Osteocyte (in vitro differentiated cells): ENCODE measurements at regions not wholly inside any gene's neighbourhood (a gene's known extent, or its start where the extent isn't known, plus 50 kb on each side); places are given as distances from the start of the nearest gene placed in this dataset.

Experiments
- DNase-seq: peaks from one replicate; pipeline ENCODE4 v3.0.0; 2021; ENCODE audit warnings: mixed read lengths; ENCODE audit not compliant: unreplicated experiment; ENCODE audit errors: extremely low spot score
- H3K27ac Mint-ChIP-seq: one replicate; pipeline ENCODE4 v1.8.0; 2021; ENCODE audit warnings: mild to moderate bottlenecking, mixed read lengths; ENCODE audit not compliant: unreplicated experiment
- H3K27me3 Mint-ChIP-seq: one replicate; pipeline ENCODE4 v1.8.0; 2021; ENCODE audit warnings: mixed read lengths; ENCODE audit not compliant: unreplicated experiment
- H3K36me3 Mint-ChIP-seq: one replicate; pipeline ENCODE4 v1.8.0; 2021; ENCODE audit warnings: mixed read lengths; ENCODE audit not compliant: unreplicated experiment
- H3K4me1 Mint-ChIP-seq: one replicate; pipeline ENCODE4 v1.8.0; 2021; ENCODE audit warnings: mixed read lengths; ENCODE audit not compliant: unreplicated experiment
- H3K4me3 Mint-ChIP-seq: one replicate; pipeline ENCODE4 v1.8.0; 2021; ENCODE audit warnings: mild to moderate bottlenecking, moderate library complexity, mixed read lengths; ENCODE audit not compliant: unreplicated experiment
- H3K9me3 Mint-ChIP-seq: one replicate; pipeline ENCODE4 v1.8.0; 2021; ENCODE audit warnings: mixed read lengths; ENCODE audit not compliant: unreplicated experiment
- CTCF ChIP-seq: fragments of 200-600 bp; sonication (generic); IDR thresholded peaks from 2 replicates; pipeline ENCODE4 v1.5.0; 2021; ENCODE audit warnings: antibody characterized with exemption, mild to moderate bottlenecking, moderate library complexity

- no peak for TF ChIP-seq CTCF
Measured at GRCh38 chr1:201673915-201674314, 135.0 kb downstream of the NAV1 start.

GRCh38 chr1:201675143-201675542 lies 136.2 kb downstream of the NAV1 start:
- no peak for DNase-seq
- H3K36me3 Mint-ChIP-seq, result peaks cover 5% of the 10 kb centered on the region
- no peak overlapping the region for H3K4me3 Mint-ChIP-seq
- TF ChIP-seq CTCF, result no peak
- H3K4me1 Mint-ChIP-seq, result peaks cover 46% of the 10 kb centered on the region
- H3K27ac Mint-ChIP-seq, result peak overlapping the region; percentile 89
- peaks cover 3% of the 10 kb centered on the region for H3K9me3 Mint-ChIP-seq
- no peaks in the 10 kb centered on the region for H3K27me3 Mint-ChIP-seq

More at GRCh38 chr1:201673915-201674314, 135.0 kb downstream of the NAV1 start:
- H3K9me3 Mint-ChIP-seq, result no peaks in the 10 kb centered on the region
- H3K27me3 Mint-ChIP-seq, result no peaks in the 10 kb centered on the region
- no peak overlapping the region for H3K27ac Mint-ChIP-seq
- DNase-seq, result no peak
- H3K4me3 Mint-ChIP-seq, result no peak overlapping the region
- peaks cover 44% of the 10 kb centered on the region for H3K4me1 Mint-ChIP-seq
- H3K36me3 Mint-ChIP-seq, result no peaks in the 10 kb centered on the region

- no peak for DNase-seq
- peaks cover 50% of the 10 kb centered on the region for H3K4me1 Mint-ChIP-seq
- no peaks in the 10 kb centered on the region for H3K27me3 Mint-ChIP-seq
- TF ChIP-seq CTCF, result no peak
- peaks cover 5% of the 10 kb centered on the region for H3K36me3 Mint-ChIP-seq
- peaks cover 3% of the 10 kb centered on the region for H3K9me3 Mint-ChIP-seq
- peak overlapping the region; percentile 14 for H3K4me3 Mint-ChIP-seq
- peak overlapping the region; percentile 89 for H3K27ac Mint-ChIP-seq
Measured at GRCh38 chr1:201676197-201676596, 137.3 kb downstream of the NAV1 start.

DNA sequence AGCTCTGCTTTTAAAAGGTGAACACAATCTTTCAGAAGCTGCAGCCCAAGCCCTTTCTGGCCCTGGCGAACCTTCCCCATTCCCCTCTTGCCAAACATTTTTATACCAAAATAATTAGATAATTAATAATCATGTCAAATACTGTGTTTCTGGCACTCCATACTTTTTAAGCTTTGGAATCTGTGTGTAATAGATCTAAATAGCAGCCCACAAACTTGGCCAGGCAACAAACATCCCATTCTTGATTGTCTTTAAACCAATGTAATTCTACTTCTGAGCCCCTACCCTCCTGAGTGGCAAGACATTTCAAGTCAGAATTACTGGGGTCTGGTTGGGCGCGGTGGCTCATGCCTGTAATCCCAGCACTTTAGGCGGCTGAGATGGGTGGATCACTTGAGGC lies 137.7 kb downstream of the NAV1 start:
- Mint-ChIP-seq H3K36me3 (peaks cover 5% of the 10 kb centered on the region), H3K27ac (peak overlapping the region; percentile 89), H3K27me3 (no peaks in the 10 kb centered on the region), H3K9me3 (peaks cover 3% of the 10 kb centered on the region), H3K4me1 (peaks cover 50% of the 10 kb centered on the region), H3K4me3 (no peak overlapping the region)
- no peak for TF ChIP-seq CTCF
- DNase-seq, result no peak

GRCh38 chr1:201678264-201679101 lies 139.6 kb downstream of the NAV1 start:
- H3K36me3 Mint-ChIP-seq, result peaks cover 5% of the 10 kb centered on the region
- peaks cover 45% of the 10 kb centered on the region for H3K4me1 Mint-ChIP-seq
- H3K27me3 Mint-ChIP-seq, result no peaks in the 10 kb centered on the region
- TF ChIP-seq CTCF, result no peak
- DNase-seq, result no peak
- H3K27ac Mint-ChIP-seq, result peak overlapping the region; percentile 10
- peaks cover 3% of the 10 kb centered on the region for H3K9me3 Mint-ChIP-seq
- no peak overlapping the region for H3K4me3 Mint-ChIP-seq
